Heart left ventricle (tissue), 13 donors: ENCODE measurements at regions not wholly inside any gene's neighbourhood (a gene's known extent, or its start where the extent isn't known, plus 50 kb on each side); places are given as distances from the start of the nearest gene placed in this dataset.

ENCODE experiments used
- POLR2A ChIP-seq, 2 donors: fragments of 450-650 bp; IDR thresholded peaks; one replicate each; pipeline ENCODE4 v1.6.1; 2017; ENCODE audit warnings: antibody characterized with exemption in 2 of 2, mild to moderate bottlenecking in 2 of 2, moderate library complexity in 2 of 2
- TF ChIP-seq, protein P1 (sequence below), 12 donors: fragments of 200-600 bp; sonication (generic) in 4 of 12; IDR thresholded peaks; one replicate each; pipeline versions ENCODE4 v1.5.0 to v1.8.0; 2018 to 2022; ENCODE audit warnings: antibody characterized with exemption in 12 of 12, mild to moderate bottlenecking in 5 of 12
- donor health status: ischemic (EF 13 %, LVEDD 7.1; RV severe dilation, severe dysfunction).
- donor health status: DM: no; HTN: yes; CAD: no.
- donor health status: DM: no; HTN: no; CAD: no.
- donor health status: ischemic (EF 25% LVEDD 6.9; RV normal size, moderate dysfunction).
- donor health status: ischemic (EF 25% LVEDD 5.7; RV mildly dilated, moderate dysfunction).
- donor health status: ischemic (EF 35%, LVEDD 5.7; RV mildly dilated, moderate dysfunction).
- donor health status: nonischemic (EF 11% LVEDD 7.7; RV severe dilation, severe dysfunction).
- donor health status: DM: yes; HTN: yes; CAD: no.
- donor health status: PGD.
- donor health status: ischemic (EF 29% LVEDD 5.4; RV normal size, mild dysfunction).
- donor health status: nonischemic (EF 23%, LVEDD 6.1; RV moderate dilation, normal function).

DNA sequence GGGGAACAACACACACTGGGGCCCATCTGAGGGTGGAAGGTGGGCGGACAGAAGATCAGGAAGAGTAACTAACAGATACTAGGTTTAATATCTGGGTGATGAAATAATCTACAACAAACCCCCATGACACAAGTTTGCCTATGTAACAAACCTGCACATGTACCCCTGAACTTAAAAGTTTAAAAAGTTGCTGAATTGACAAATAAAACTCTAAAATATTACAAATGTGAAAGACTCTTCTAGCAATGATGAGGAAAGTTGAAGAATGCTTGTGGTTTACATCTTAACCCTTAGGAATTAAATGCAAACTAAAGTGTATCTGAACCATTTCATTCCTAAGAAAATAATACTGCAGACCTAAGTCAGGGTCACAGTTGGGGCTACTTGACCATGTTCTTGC is 525.6 kb upstream of the CAMK1G start:
- TF ChIP-seq, protein P1, sequence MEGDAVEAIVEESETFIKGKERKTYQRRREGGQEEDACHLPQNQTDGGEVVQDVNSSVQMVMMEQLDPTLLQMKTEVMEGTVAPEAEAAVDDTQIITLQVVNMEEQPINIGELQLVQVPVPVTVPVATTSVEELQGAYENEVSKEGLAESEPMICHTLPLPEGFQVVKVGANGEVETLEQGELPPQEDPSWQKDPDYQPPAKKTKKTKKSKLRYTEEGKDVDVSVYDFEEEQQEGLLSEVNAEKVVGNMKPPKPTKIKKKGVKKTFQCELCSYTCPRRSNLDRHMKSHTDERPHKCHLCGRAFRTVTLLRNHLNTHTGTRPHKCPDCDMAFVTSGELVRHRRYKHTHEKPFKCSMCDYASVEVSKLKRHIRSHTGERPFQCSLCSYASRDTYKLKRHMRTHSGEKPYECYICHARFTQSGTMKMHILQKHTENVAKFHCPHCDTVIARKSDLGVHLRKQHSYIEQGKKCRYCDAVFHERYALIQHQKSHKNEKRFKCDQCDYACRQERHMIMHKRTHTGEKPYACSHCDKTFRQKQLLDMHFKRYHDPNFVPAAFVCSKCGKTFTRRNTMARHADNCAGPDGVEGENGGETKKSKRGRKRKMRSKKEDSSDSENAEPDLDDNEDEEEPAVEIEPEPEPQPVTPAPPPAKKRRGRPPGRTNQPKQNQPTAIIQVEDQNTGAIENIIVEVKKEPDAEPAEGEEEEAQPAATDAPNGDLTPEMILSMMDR (IDR thresholded peaks at IDR 0.05): no peak
- TF ChIP-seq POLR2A (IDR thresholded peaks at IDR 0.05): no peak
